ENCODE measurements at regions not wholly inside any gene's neighbourhood (a gene's known extent, or its start where the extent isn't known, plus 50 kb on each side); places are given as distances from the start of the nearest gene placed in this dataset.

GRCh38 chr3:34619990-34620389, 821.6 kb downstream of the PDCD6IP start:
- TF ChIP-seq POLR2A (IDR thresholded peaks at IDR 0.05; ENCODE audit: low read depth, low read length) (no peak), POLR2AphosphoS5 (IDR thresholded peaks at IDR 0.05; ENCODE audit: low read depth, low read length) (no peak), TAF1 (IDR thresholded peaks at IDR 0.05; ENCODE audit: borderline replicate concordance, low read depth, low read length) (no peak)

Data from GM12892 (cell line).